Brain microvascular endothelial cell (primary cell): ENCODE measurements at regions not wholly inside any gene's neighbourhood (a gene's known extent, or its start where the extent isn't known, plus 50 kb on each side); places are given as distances from the start of the nearest gene placed in this dataset.

Experiments
- DNase-seq: peaks from one replicate; pipeline ENCODE4 v3.0.0-alpha.2; 2020
- H3K27ac ChIP-seq: fragments of 250-450 bp; sonication (Bioruptor Pico); 2 replicates; pipeline ENCODE4 v1.5.1; 2020; ENCODE audit warnings: mild to moderate bottlenecking, moderate library complexity
- H3K27me3 ChIP-seq: fragments of 250-450 bp; sonication (Bioruptor Pico); replicated peaks from 2 replicates; pipeline ENCODE4 v1.5.1; 2020; ENCODE audit warnings: mild to moderate bottlenecking
- H3K36me3 ChIP-seq: fragments of 250-450 bp; sonication (Bioruptor Pico); replicated peaks from 2 replicates; pipeline ENCODE4 v1.5.1; 2020; ENCODE audit warnings: mild to moderate bottlenecking
- H3K4me3 ChIP-seq: 2 replicates; pipeline ENCODE4 v1.5.1; 2011; ENCODE audit warnings: low read depth, mild to moderate bottlenecking, control low read depth, low read length, moderate library complexity
- in situ Hi-C: cut with HindIII; loops from 2 replicates; pipeline ENCODE4 v1.10.0; 2017; ENCODE audit warnings: low sequenced_read_pairs, low pct_ligation_motif_present
- TF ChIP-seq, protein P1 (sequence below): IDR thresholded peaks from 2 replicates; pipeline ENCODE4 v1.5.1; 2011; ENCODE audit warnings: low read depth, mild to moderate bottlenecking, moderate library complexity, low read length, control low read depth, inconsistent platforms; ENCODE audit errors: missing control alignments

DNA sequence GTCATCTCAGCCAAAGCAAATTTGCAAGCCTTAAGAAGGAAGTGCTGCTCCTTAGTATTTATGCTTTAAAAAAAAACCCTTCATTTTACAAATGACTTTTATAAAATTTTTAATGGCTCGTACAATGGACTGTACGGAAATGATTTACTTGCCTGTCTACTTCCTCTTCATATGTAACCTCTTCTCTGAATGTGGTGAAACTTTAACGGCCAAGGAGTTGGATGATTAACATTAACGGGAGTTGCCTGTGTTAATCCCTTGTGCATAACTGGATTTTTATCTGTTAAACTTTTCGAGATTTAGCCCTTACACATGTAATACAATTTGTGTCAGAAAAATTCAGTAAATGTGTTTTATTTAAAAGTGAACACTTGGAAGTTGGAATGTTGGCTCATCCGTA, 429.4 kb downstream of the TBC1D4 start:
- Histone ChIP-seq H3K4me3 (no peak overlapping the region), H3K27ac (no peak overlapping the region), H3K36me3 (no peaks in the 10 kb centered on the region), H3K27me3 (no peaks in the 10 kb centered on the region)
- TF ChIP-seq, protein P1, sequence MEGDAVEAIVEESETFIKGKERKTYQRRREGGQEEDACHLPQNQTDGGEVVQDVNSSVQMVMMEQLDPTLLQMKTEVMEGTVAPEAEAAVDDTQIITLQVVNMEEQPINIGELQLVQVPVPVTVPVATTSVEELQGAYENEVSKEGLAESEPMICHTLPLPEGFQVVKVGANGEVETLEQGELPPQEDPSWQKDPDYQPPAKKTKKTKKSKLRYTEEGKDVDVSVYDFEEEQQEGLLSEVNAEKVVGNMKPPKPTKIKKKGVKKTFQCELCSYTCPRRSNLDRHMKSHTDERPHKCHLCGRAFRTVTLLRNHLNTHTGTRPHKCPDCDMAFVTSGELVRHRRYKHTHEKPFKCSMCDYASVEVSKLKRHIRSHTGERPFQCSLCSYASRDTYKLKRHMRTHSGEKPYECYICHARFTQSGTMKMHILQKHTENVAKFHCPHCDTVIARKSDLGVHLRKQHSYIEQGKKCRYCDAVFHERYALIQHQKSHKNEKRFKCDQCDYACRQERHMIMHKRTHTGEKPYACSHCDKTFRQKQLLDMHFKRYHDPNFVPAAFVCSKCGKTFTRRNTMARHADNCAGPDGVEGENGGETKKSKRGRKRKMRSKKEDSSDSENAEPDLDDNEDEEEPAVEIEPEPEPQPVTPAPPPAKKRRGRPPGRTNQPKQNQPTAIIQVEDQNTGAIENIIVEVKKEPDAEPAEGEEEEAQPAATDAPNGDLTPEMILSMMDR: no peak
- in situ Hi-C loops: no loop called here
- DNase-seq: no peak

DNA sequence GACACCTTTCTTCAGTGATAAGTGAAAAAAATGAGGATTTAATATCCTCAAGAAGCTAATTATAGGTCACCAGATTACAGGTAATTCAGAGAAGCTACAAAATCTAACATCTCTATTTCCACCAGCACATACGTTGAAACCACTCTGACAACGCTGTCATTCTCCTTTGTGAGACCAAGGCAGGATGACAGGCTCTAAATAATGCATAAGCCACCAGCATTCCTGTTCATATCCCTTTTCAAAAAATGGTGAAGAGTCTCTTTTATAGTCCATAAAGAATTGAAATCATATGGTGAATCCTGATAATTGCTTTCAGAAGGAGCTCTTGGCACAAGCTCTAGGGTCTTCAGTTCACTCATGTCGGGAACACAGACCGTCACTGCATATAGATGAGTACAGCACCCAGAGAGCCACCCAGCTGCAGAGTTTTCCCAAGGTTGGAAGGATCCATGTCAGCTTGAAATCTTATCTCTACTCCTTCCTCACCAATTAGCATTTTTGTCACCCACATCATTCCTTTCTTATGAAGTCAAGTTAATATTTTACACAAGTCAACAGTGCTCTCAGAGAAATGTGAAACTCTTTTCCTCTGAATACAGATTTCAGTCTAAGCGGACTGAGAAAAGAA, 431.4 kb downstream of the TBC1D4 start:
- H3K36me3 ChIP-seq: no peaks in the 10 kb centered on the region
- H3K4me3 ChIP-seq: no peak overlapping the region
- DNase-seq: peak; percentile 37
- no peaks in the 10 kb centered on the region for H3K27me3 ChIP-seq
- no peak overlapping the region for H3K27ac ChIP-seq
- in situ Hi-C loops: no loop called here
- TF ChIP-seq, protein P1: no peak

DNA sequence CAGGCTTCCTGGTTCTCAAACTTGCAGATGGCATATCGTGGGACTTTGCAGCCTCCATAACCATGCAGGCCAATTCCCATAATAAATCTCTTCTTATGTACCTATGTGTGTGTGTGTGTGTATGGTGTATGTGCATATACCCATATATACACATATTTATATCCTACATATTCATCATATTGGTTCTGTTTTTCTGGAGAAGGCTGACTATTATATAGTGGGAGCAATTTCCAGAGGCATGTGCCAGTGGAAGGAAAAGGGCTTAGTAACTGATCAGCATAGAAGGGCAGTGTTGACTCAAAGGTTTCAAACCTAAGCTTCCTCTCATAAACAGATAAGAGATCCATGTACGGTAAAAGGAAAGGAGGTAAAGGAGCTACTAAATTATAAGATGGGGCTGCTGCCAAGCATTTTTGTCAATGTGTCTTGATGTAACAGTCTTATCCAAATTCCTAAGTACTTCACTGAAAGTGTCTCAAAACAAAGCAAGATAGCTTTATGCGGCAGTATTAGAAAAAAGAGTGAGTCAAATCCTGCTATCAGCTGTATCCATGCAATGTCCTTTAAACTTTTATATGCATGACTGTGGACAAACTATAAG, 432.1 kb downstream of the TBC1D4 start:
- H3K36me3 ChIP-seq: no peaks in the 10 kb centered on the region
- no peaks in the 10 kb centered on the region for H3K27me3 ChIP-seq
- DNase-seq: peak; percentile 7
- H3K4me3 ChIP-seq: no peak overlapping the region
- TF ChIP-seq, protein P1: no peak
- in situ Hi-C loops: no loop called here
- H3K27ac ChIP-seq: no peak overlapping the region

DNA sequence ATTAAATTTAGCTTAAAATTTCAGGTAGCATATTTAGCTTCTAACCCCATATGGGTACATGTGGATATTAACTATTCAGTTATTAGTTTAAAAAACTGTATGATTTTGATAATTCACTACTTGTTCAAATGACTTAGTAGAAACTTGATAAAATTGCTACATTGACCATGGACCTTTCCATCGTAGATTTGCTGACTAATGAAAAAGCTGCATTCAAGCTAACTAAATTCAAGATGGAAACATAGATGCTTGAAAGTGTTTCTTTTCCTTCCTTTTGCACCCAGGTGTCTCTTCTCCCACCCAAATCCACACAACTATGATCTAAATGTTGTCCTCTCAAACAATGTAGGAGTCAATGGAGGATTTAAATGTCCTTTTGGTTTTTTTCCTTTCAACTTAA, 439.2 kb downstream of the TBC1D4 start:
- in situ Hi-C loops: no loop called here
- TF ChIP-seq, protein P1: no peak
- no peak for DNase-seq
- H3K27me3 ChIP-seq: no peaks in the 10 kb centered on the region
- no peak overlapping the region for H3K27ac ChIP-seq
- H3K4me3 ChIP-seq: no peak overlapping the region
- H3K36me3 ChIP-seq: no peaks in the 10 kb centered on the region

DNA sequence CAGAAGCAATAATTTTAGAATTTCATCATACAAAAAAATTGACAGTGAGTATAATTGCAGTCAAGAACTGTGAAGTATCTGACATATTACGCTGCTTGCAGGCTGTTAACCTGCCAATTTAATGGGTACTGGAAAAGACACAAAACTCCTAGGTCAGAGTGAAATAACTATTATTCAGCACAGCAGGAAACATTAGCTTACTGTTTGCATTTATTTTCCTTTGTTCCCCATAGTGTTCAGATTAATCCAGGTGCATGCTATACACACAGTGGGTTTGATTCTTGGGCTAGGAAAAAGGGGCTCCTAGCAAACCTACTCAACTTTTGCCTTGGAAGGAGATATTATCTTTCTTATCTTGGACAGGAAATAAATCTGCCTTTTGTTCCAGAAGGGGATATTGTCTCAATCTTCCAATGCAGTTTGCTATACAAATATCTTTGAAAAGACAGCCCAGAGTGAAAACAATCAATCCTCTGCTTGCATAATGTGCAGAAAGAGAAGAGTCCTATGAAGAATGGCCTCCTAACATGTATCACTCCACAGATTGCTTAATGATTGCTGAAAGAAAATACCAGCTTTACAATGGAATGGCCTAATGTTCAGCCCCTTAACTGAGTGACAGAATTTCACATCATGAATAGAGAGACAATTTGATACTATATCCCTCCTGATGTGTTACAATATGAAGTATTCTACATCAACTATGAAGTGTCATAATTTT, 443.4 kb downstream of the TBC1D4 start:
- Histone ChIP-seq H3K27me3 (no peaks in the 10 kb centered on the region), H3K4me3 (no peak overlapping the region), H3K36me3 (no peaks in the 10 kb centered on the region), H3K27ac (no peak overlapping the region)
- in situ Hi-C loops: no loop called here
- no peak for DNase-seq
- TF ChIP-seq, protein P1: no peak
